ENCODE measurements at regions not wholly inside any gene's neighbourhood (a gene's known extent, or its start where the extent isn't known, plus 50 kb on each side); places are given as distances from the start of the nearest gene placed in this dataset.

DNA sequence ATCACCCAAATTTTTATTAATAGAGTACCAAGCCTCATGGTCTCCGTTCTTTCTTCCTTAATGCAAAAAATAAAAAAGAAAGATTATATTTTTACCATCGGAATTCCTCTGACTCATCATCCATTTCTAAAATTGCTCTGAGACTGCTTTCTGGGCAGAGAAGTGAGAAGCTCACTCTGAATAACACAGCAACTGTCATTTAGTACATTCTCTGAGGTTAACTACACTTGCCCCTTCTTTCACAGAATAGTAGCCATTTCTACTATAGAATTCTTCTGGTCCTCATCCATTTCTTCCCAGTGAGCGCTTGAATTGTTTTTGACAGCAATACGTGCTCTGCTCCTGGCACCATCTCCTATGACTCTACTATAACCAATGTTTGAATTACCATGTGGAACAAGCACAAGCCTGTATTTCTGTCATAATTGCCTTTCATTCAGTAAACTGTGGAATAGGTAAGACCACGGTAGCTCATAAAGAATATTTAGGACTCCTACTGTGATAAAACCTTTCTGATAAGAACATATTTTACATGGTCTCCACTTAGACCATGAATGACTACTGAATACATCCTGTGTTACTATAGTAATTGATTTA, 435.5 kb upstream of the NRSN1 start:
- Histone ChIP-seq H3K27ac (no peak overlapping the region), H3K9me3 (no peaks in the 10 kb centered on the region), H3K4me1 (no peaks in the 10 kb centered on the region), H3K27me3 (no peaks in the 10 kb centered on the region), H3K4me3 (no peak overlapping the region), H3K36me3 (no peaks in the 10 kb centered on the region)
- DNase-seq (no peak), ATAC-seq (no peak)
- 78 to 85% (median 80%) methylated on average over 5 of the region's 5 CpGs for WGBS, 4 donors
- no peak for TF ChIP-seq CTCF (IDR thresholded peaks at IDR 0.05)
- no peak for TF ChIP-seq POLR2A (IDR thresholded peaks at IDR 0.05)
- intact Hi-C loops (cut with DNase I): no loop called here

DNA sequence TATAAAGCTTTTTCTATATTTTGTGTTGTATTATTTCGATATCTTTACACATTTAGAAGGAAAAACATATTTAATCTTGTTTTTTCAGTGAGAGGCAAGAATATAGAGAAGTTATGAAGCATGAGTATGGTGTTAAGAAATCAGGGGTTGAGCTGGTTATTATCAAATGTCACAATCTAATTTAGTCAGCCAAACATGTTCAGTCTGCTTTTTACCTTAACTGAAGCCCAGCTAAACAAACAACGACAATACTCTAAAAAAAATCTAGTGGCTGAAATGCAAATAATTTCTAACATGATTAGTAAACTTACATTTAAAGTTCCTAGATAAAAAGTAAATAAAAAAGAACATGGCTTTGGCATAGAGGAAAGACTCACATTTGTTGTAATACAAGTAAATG, 433.8 kb upstream of the NRSN1 start:
- Histone ChIP-seq H3K4me3 (no peak overlapping the region), H3K27ac (no peak overlapping the region), H3K9me3 (no peaks in the 10 kb centered on the region), H3K36me3 (no peaks in the 10 kb centered on the region), H3K4me1 (no peaks in the 10 kb centered on the region), H3K27me3 (no peaks in the 10 kb centered on the region)
- TF ChIP-seq POLR2A (IDR thresholded peaks at IDR 0.05): no peak
- TF ChIP-seq CTCF (IDR thresholded peaks at IDR 0.05): no peak
- intact Hi-C loops (cut with DNase I): no loop called here
- WGBS, 4 donors: 78 to 87% (median 86%) methylated on average over 2 of the region's 2 CpGs
- ATAC-seq: no peak
- DNase-seq: no peak

DNA sequence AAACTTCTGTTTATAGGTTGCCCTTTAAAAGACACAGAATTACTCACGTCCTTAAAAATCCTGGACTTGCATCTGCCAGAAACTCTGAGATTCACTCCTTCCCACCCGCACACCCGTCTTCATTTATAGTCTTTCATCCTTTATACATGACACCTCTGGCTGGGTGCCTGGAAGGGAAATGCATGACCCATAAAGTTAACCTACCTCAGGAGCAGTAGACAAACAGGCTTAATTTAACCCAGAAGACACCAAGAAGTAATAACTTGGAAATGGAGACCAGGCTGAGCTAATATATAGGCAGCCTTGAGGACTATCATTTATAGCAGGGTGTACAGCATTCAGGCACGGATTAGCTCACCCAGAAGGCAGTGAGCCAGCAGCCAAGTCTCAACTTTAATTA, 429.0 kb upstream of the NRSN1 start:
- Histone ChIP-seq H3K36me3 (no peaks in the 10 kb centered on the region), H3K4me1 (peaks cover 0 to 2% (median 0%) of the 10 kb centered on the region in 12 donors), H3K9me3 (peaks cover 0 to 7% (median 0%) of the 10 kb centered on the region in 12 donors), H3K27ac (no peak overlapping the region), H3K4me3 (no peak overlapping the region), H3K27me3 (no peaks in the 10 kb centered on the region)
- ATAC-seq (no peak), DNase-seq (no peak)
- 38 to 47% (median 43%) methylated on average over 4 of the region's 4 CpGs for WGBS, 4 donors
- no peak for TF ChIP-seq POLR2A (IDR thresholded peaks at IDR 0.05)
- intact Hi-C loops (cut with DNase I): no loop called here

DNA sequence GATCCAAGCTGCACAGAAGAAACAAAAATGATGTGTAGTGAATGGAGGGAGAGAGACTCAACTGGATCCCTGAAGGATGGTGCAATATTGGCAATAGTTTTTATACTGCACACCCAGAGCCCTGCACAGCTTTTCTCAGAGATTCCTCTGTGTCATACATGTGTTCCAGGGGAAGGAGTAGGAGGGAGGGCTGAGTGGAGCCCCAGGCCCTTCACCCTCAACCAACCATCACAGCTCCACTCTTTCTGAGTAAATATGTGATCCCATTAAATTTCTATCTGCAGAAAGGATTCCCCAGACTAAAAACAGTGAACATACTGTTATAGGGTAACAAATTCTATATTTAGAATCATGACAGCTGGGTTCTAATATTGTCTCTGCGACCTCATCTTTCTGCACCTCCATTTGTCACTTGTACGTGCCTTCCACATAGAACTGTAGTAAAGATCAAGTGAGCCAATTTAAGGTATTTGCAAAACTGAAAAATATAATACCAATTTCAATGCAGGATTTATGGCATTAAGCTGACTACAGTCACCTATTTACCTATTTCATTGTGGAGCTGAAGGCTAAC, 421.4 kb upstream of the NRSN1 start:
- peaks cover 0 to 7% (median 0%) of the 10 kb centered on the region in 12 donors for H3K9me3 ChIP-seq
- no peak overlapping the region for H3K4me3 ChIP-seq
- peak in 3 of 4 donors; percentile 51 to 78 (median 74) for ATAC-seq
- no peak for DNase-seq
- H3K4me1 ChIP-seq: peaks cover 0 to 8% (median 0%) of the 10 kb centered on the region in 12 donors
- no peak overlapping the region for H3K27ac ChIP-seq
- WGBS, 4 donors: 27 to 33% (median 32%) methylated on average over 2 of the region's 2 CpGs
- TF ChIP-seq POLR2A (IDR thresholded peaks at IDR 0.05): no peak
- TF ChIP-seq CTCF (IDR thresholded peaks at IDR 0.05): no peak
- H3K36me3 ChIP-seq: no peaks in the 10 kb centered on the region
- H3K27me3 ChIP-seq: no peaks in the 10 kb centered on the region
- intact Hi-C loops (cut with DNase I): no loop called here

GRCh38 chr6:23705697-23706096, 420.3 kb upstream of the NRSN1 start:
- WGBS, 4 donors: 40 to 53% (median 49%) methylated on average over 2 of the region's 2 CpGs
- H3K36me3 ChIP-seq: no peaks in the 10 kb centered on the region
- ATAC-seq (no peak), DNase-seq (no peak)
- TF ChIP-seq CTCF (IDR thresholded peaks at IDR 0.05) (no peak), POLR2A (IDR thresholded peaks at IDR 0.05) (no peak)
- peaks cover 0 to 8% (median 0%) of the 10 kb centered on the region in 12 donors for H3K4me1 ChIP-seq
- H3K27ac ChIP-seq: no peak overlapping the region
- H3K9me3 ChIP-seq: no peaks in the 10 kb centered on the region
- H3K27me3 ChIP-seq: no peaks in the 10 kb centered on the region
- no peak overlapping the region for H3K4me3 ChIP-seq
- intact Hi-C loops (cut with DNase I): no loop called here
